MM.1S (cell line): ENCODE measurements at regions not wholly inside any gene's neighbourhood (a gene's known extent, or its start where the extent isn't known, plus 50 kb on each side); places are given as distances from the start of the nearest gene placed in this dataset.

ENCODE experiments used
- EZH2 ChIP-seq: fragments of 300-600 bp; sonication (generic); optimal IDR thresholded peaks from 2 replicates; pipeline ENCODE3; 2017; ENCODE audit warnings: low read depth, mild to moderate bottlenecking, antibody characterized with exemption, low read length, mixed read lengths
- EZH2phosphoT487 ChIP-seq: fragments of 300-600 bp; sonication (generic); IDR thresholded peaks from 2 replicates; pipeline ENCODE4 v1.6.1; 2018; ENCODE audit warnings: antibody characterized with exemption, low read length
- TF ChIP-seq, protein P1 (sequence below): fragments of 300-600 bp; sonication (generic); IDR thresholded peaks from 2 replicates; pipeline ENCODE4 v1.5.1; 2016; ENCODE audit warnings: antibody characterized with exemption, low read length, mixed read lengths

DNA sequence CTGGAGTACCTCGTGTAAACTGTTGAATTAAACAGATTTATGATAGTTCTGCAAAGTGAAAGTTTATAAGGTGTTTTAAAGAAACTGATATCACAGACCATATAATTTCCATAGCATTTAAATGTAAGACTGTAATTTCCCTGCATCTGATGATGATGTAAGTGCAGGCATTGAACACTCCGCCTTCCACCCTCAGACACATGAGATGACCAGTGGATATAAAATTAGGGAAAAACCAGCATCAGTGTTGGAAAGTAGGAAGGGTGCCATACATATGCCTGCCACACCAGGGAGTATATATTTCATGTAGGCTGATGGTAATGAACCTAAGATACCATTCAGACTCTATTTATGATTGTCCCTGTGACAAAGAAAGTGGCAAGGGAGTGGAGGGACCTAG is 519.2 kb downstream of the ACTL7B start:
- TF ChIP-seq, protein P1, sequence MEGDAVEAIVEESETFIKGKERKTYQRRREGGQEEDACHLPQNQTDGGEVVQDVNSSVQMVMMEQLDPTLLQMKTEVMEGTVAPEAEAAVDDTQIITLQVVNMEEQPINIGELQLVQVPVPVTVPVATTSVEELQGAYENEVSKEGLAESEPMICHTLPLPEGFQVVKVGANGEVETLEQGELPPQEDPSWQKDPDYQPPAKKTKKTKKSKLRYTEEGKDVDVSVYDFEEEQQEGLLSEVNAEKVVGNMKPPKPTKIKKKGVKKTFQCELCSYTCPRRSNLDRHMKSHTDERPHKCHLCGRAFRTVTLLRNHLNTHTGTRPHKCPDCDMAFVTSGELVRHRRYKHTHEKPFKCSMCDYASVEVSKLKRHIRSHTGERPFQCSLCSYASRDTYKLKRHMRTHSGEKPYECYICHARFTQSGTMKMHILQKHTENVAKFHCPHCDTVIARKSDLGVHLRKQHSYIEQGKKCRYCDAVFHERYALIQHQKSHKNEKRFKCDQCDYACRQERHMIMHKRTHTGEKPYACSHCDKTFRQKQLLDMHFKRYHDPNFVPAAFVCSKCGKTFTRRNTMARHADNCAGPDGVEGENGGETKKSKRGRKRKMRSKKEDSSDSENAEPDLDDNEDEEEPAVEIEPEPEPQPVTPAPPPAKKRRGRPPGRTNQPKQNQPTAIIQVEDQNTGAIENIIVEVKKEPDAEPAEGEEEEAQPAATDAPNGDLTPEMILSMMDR: no peak
- TF ChIP-seq EZH2phosphoT487 (no peak), EZH2 (no peak)
